ENCODE measurements at regions not wholly inside any gene's neighbourhood (a gene's known extent, or its start where the extent isn't known, plus 50 kb on each side); places are given as distances from the start of the nearest gene placed in this dataset.

- TF ChIP-seq CTCF (IDR thresholded peaks at IDR 0.05; ENCODE audit: control extremely low read depth, extremely low read depth): no peak
- Histone ChIP-seq H3K9me3 (ENCODE audit: control insufficient read depth in 4 of 4, insufficient read depth in 3 of 4, low read length in 3 of 4) (peaks cover 0 to 3% (median 0%) of the 10 kb centered on the region in 4 donors), H3K9ac (ENCODE audit: insufficient read depth in 1 of 2, low read length in 2 of 2) (no peak overlapping the region), H3K4me3 (no peak overlapping the region), H3K27ac (ENCODE audit: low read depth in 1 of 2, low read length in 1 of 2) (no peak overlapping the region), H3K4me1 (ENCODE audit: control insufficient read depth in 5 of 5, insufficient read depth in 5 of 5, low read length in 5 of 5) (no peaks in the 10 kb centered on the region), H3K36me3 (ENCODE audit: control insufficient read depth in 4 of 4, insufficient read depth in 4 of 4, low read length in 4 of 4) (no peaks in the 10 kb centered on the region), H3K27me3 (ENCODE audit: control insufficient read depth in 3 of 3, insufficient read depth in 3 of 3, low read length in 2 of 3) (no peaks in the 10 kb centered on the region)
- DNase-seq: peak in 2 of 3 donors; percentile 5 to 52
- no peak for ATAC-seq (ENCODE audit: insufficient read depth, low FRiP score)
- whole genome bisulfite sequencing, 2 donors: 94 to 97% methylated on average over 1 of the region's 1 CpG
Observed at GRCh38 chr2:225937625-225938187, 538.2 kb downstream of the NYAP2 start.

- H3K4me3 ChIP-seq: no peak overlapping the region
- peaks cover 0 to 8% (median 0%) of the 10 kb centered on the region in 5 donors for H3K4me1 ChIP-seq (ENCODE audit: control insufficient read depth in 5 of 5, insufficient read depth in 5 of 5, low read length in 5 of 5)
- H3K27me3 ChIP-seq (ENCODE audit: control insufficient read depth in 3 of 3, insufficient read depth in 3 of 3, low read length in 2 of 3): no peaks in the 10 kb centered on the region
- no peak overlapping the region for H3K9ac ChIP-seq (ENCODE audit: insufficient read depth in 1 of 2, low read length in 2 of 2)
- DNase-seq (peak in 2 of 3 donors; percentile 49 to 64), ATAC-seq (ENCODE audit: insufficient read depth, low FRiP score) (no peak)
- H3K27ac ChIP-seq (ENCODE audit: low read depth in 1 of 2, low read length in 1 of 2): no peak overlapping the region
- peaks cover 0 to 3% (median 0%) of the 10 kb centered on the region in 4 donors for H3K9me3 ChIP-seq (ENCODE audit: control insufficient read depth in 4 of 4, insufficient read depth in 3 of 4, low read length in 3 of 4)
- WGBS, 2 donors: 55 to 68% methylated on average over 1 of the region's 1 CpG
- TF ChIP-seq CTCF (IDR thresholded peaks at IDR 0.05; ENCODE audit: control extremely low read depth, extremely low read depth): no peak
- no peaks in the 10 kb centered on the region for H3K36me3 ChIP-seq (ENCODE audit: control insufficient read depth in 4 of 4, insufficient read depth in 4 of 4, low read length in 4 of 4)
Observed at GRCh38 chr2:225932811-225933413, 533.4 kb downstream of the NYAP2 start.

- Histone ChIP-seq H3K4me3 (no peak overlapping the region), H3K27ac (ENCODE audit: low read depth in 1 of 2, low read length in 1 of 2) (no peak overlapping the region), H3K9ac (ENCODE audit: insufficient read depth in 1 of 2, low read length in 2 of 2) (no peak overlapping the region), H3K27me3 (ENCODE audit: control insufficient read depth in 3 of 3, insufficient read depth in 3 of 3, low read length in 2 of 3) (no peaks in the 10 kb centered on the region), H3K36me3 (ENCODE audit: control insufficient read depth in 4 of 4, insufficient read depth in 4 of 4, low read length in 4 of 4) (no peaks in the 10 kb centered on the region), H3K9me3 (ENCODE audit: control insufficient read depth in 4 of 4, insufficient read depth in 3 of 4, low read length in 3 of 4) (no peaks in the 10 kb centered on the region), H3K4me1 (ENCODE audit: control insufficient read depth in 5 of 5, insufficient read depth in 5 of 5, low read length in 5 of 5) (peaks cover 0 to 8% (median 0%) of the 10 kb centered on the region in 5 donors)
- no peak for ATAC-seq (ENCODE audit: insufficient read depth, low FRiP score)
- 61 to 64% methylated on average over 2 of the region's 2 CpGs for WGBS, 2 donors
- no peak for TF ChIP-seq CTCF (IDR thresholded peaks at IDR 0.05; ENCODE audit: control extremely low read depth, extremely low read depth)
- peak in 1 of 3 donors; percentile 22 for DNase-seq
Observed at GRCh38 chr2:225930687-225931086, 531.2 kb downstream of the NYAP2 start.

Data from lung (tissue), 11 donors.